SK-N-SH (cell line): ENCODE measurements at regions not wholly inside any gene's neighbourhood (a gene's known extent, or its start where the extent isn't known, plus 50 kb on each side); places are given as distances from the start of the nearest gene placed in this dataset.

Experiments used
- CTCF ChIA-PET: fragments of 300-600, 350-600 bp; formaldehyde crosslinking; extraction: SDS; loops from one replicate; lab custom pipeline; 2021; lab: Yijun Ruan, JAX
- POLR2A ChIA-PET: fragments of 350-600 bp; sonication (Branson Sonifier 250); formaldehyde crosslinking; extraction: SDS; loops from one replicate; lab custom pipeline; 2020; ENCODE audit warnings: antibody characterized with exemption, inconsistent platforms; lab: Yijun Ruan, JAX
- DNase-seq: peaks from one replicate; pipeline ENCODE4 v3.0.0; 2012
- H2AFZ ChIP-seq: fragments of 200-600 bp; sonication (generic); 2 replicates; pipeline ENCODE4 v1.8.1; 2016; ENCODE audit warnings: antibody characterized with exemption, mild to moderate bottlenecking, low read depth
- H3F3A ChIP-seq: fragments of 200-600 bp; sonication (generic); replicated peaks from 2 replicates; pipeline ENCODE3; 2016; ENCODE audit warnings: antibody characterized with exemption, mild to moderate bottlenecking; ENCODE audit not compliant: insufficient read depth
- H3K27ac ChIP-seq, 2 experiments: fragments of 200-500 bp in 1 of 2; fragments of 200-600 bp in 1 of 2; sonication (Bioruptor generic) in 1 of 2; sonication (generic), shearing (Covaris generic) in 1 of 2; 2 replicates each; pipeline versions ENCODE4 v1.5.1 to v1.6.1; 2014 to 2016; ENCODE audit warnings: low read depth in 2 of 2, inconsistent platforms in 1 of 2, low read length in 1 of 2, mild to moderate bottlenecking in 1 of 2, mixed read lengths in 1 of 2
- H3K27me3 ChIP-seq: fragments of 200-600 bp; sonication (generic), shearing (Covaris generic); 2 replicates; pipeline ENCODE4 v1.6.1; 2016; ENCODE audit warnings: mixed run types; ENCODE audit not compliant: insufficient read depth
- H3K36me3 ChIP-seq, 2 experiments: fragments of 200-500 bp in 1 of 2; fragments of 200-600 bp in 1 of 2; sonication (Bioruptor generic) in 1 of 2; sonication (generic) in 1 of 2; replicated peaks in 1 of 2; 2 replicates each; pipeline versions ENCODE3 to v1.5.1; 2014 to 2016; ENCODE audit warnings: low read length in 1 of 2, mild to moderate bottlenecking in 1 of 2; ENCODE audit not compliant: insufficient read depth in 2 of 2, control insufficient read depth in 1 of 2
- H3K4me1 ChIP-seq, 2 experiments: fragments of 200-500 bp in 1 of 2; fragments of 200-600 bp in 1 of 2; sonication (Bioruptor generic) in 1 of 2; sonication (generic), shearing (Covaris generic) in 1 of 2; 2 replicates each; pipeline versions ENCODE4 v1.5.1 to v1.6.1; 2014 to 2016; ENCODE audit warnings: low read depth in 1 of 2, low read length in 1 of 2, mixed run types in 1 of 2; ENCODE audit not compliant: insufficient read depth in 2 of 2, control insufficient read depth in 1 of 2
- H3K4me2 ChIP-seq: fragments of 200-600 bp; sonication (generic), shearing (Covaris generic); 2 replicates; pipeline ENCODE4 v1.6.1; 2017; ENCODE audit warnings: mixed run types
- H3K4me3 ChIP-seq, 2 experiments: fragments of 200-500 bp in 1 of 2; fragments of 200-600 bp in 1 of 2; sonication (Bioruptor generic) in 1 of 2; sonication (generic), shearing (Covaris generic) in 1 of 2; 2 replicates each; pipeline versions ENCODE4 v1.5.1 to v1.8.1; 2014 to 2016; ENCODE audit warnings: low read depth in 2 of 2, inconsistent platforms in 1 of 2, low read length in 1 of 2, mild to moderate bottlenecking in 1 of 2, mixed read lengths in 1 of 2, moderate library complexity in 1 of 2
- H3K79me2 ChIP-seq: fragments of 200-600 bp; sonication (generic); 2 replicates; pipeline ENCODE4 v1.8.1; 2017; ENCODE audit warnings: mild to moderate bottlenecking; ENCODE audit not compliant: insufficient read depth
- H3K9ac ChIP-seq: fragments of 200-600 bp; sonication (generic); 2 replicates; pipeline ENCODE4 v1.6.1; 2017; ENCODE audit warnings: mixed run types
- H3K9me2 ChIP-seq: fragments of 200-600 bp; sonication (generic); 2 replicates; pipeline ENCODE4 v1.6.1; 2017; ENCODE audit warnings: mixed run types
- H3K9me3 ChIP-seq: fragments of 200-600 bp; sonication (generic); 2 replicates; pipeline ENCODE4 v1.6.1; 2017; ENCODE audit warnings: mixed run types, mild to moderate bottlenecking, moderate library complexity
- H4K20me1 ChIP-seq: fragments of 200-600 bp; sonication (generic); 2 replicates; pipeline ENCODE4 v1.6.1; 2017; ENCODE audit warnings: mild to moderate bottlenecking, mixed run types; ENCODE audit not compliant: insufficient read depth
- FOXJ3 ChIP-seq: sonication (generic); formaldehyde crosslinking; IDR thresholded peaks from 2 replicates; pipeline ENCODE4 v1.5.1; 2020; ENCODE audit warnings: mild to moderate bottlenecking, missing genetic modification reagents
- FOXM1 ChIP-seq: IDR thresholded peaks from 2 replicates; pipeline ENCODE4 v1.4.0; 2012; ENCODE audit warnings: low read depth, mild to moderate bottlenecking
- GATA2 ChIP-seq: sonication (generic); formaldehyde crosslinking; IDR thresholded peaks from 2 replicates; pipeline ENCODE4 v1.5.0; 2020; ENCODE audit warnings: mild to moderate bottlenecking, missing genetic modification reagents
- IRF3 ChIP-seq: fragments of 150-350 bp; IDR thresholded peaks from 2 replicates; pipeline ENCODE4 v1.6.1; 2016; ENCODE audit warnings: mild to moderate bottlenecking, low read depth, low read length
- MAX ChIP-seq: IDR thresholded peaks from 2 replicates; pipeline ENCODE4 v1.4.0; 2012; ENCODE audit warnings: low read depth
- NRF1 ChIP-seq: IDR thresholded peaks from 2 replicates; pipeline ENCODE4 v1.6.1; 2012; ENCODE audit warnings: low read depth, mild to moderate bottlenecking, low read length
- PBX3 ChIP-seq: IDR thresholded peaks from 2 replicates; pipeline ENCODE4; 2012
- POLR2AphosphoS5 ChIP-seq: IDR thresholded peaks from 2 replicates; pipeline ENCODE4 v1.6.1; 2012; ENCODE audit warnings: low read depth, low read length
- TEAD4 ChIP-seq: IDR thresholded peaks from 2 replicates; pipeline ENCODE4 v1.4.0; 2012; ENCODE audit warnings: mild to moderate bottlenecking, borderline replicate concordance; ENCODE audit not compliant: insufficient read depth
- USF1 ChIP-seq: IDR thresholded peaks from 2 replicates; pipeline ENCODE4 v1.4.0; 2012; ENCODE audit warnings: low read depth, borderline replicate concordance
- USF2 ChIP-seq: fragments of 150-350 bp; IDR thresholded peaks from 2 replicates; pipeline ENCODE4 v1.6.1; 2017; ENCODE audit warnings: antibody characterized with exemption, low read length, low read depth, borderline replicate concordance

- Histone ChIP-seq H3K9me3 (no peaks in the 10 kb centered on the region), H3K9me2 (no peaks in the 10 kb centered on the region), H3K4me2 (no peak overlapping the region), H2AFZ (no peak overlapping the region), H3K79me2 (no peaks in the 10 kb centered on the region), H3K27me3 (no peaks in the 10 kb centered on the region), H3K4me1 (no peaks in the 10 kb centered on the region; a peak in 1 of 4 replicates), H3K4me3 (no peak overlapping the region), H4K20me1 (no peaks in the 10 kb centered on the region), H3K27ac (no peak overlapping the region), H3K36me3 (no peaks in the 10 kb centered on the region), H3K9ac (no peak overlapping the region)
- POLR2A ChIA-PET = no interaction called here
- CTCF ChIA-PET = no interaction called here
- DNase-seq = no peak
- TF ChIP-seq MAX (no peak), FOXJ3 (CRISPR knock-in tag) (no peak), PBX3 (no peak), NRF1 (no peak), FOXM1 (no peak), POLR2AphosphoS5 (no peak), USF2 (no peak), IRF3 (no peak), GATA2 (CRISPR knock-in tag) (no peak)
- TF ChIP-seq, all 33 proteins: peak for 0
- peaks cover 2% of the 10 kb centered on the region for H3F3A ChIP-seq
Measured at GRCh38 chr9:29644514-29644913, 2071.2 kb upstream of the C9orf72 start.

GRCh38 chr9:29647451-29647850 is 2074.2 kb upstream of the C9orf72 start:
- Histone ChIP-seq H3K27me3 (no peaks in the 10 kb centered on the region), H3K79me2 (no peaks in the 10 kb centered on the region), H2AFZ (no peak overlapping the region; the same call in 1 of the 2 replicates), H3F3A (no peaks in the 10 kb centered on the region), H4K20me1 (no peaks in the 10 kb centered on the region), H3K27ac (no peak overlapping the region), H3K36me3 (no peaks in the 10 kb centered on the region), H3K9me3 (no peaks in the 10 kb centered on the region), H3K9ac (no peak overlapping the region), H3K4me3 (no peak overlapping the region), H3K9me2 (no peaks in the 10 kb centered on the region), H3K4me2 (no peak overlapping the region), H3K4me1 (no peaks in the 10 kb centered on the region; a peak in 1 of 4 replicates)
- no peak for DNase-seq
- ChIA-PET CTCF (no interaction called here), POLR2A (no interaction called here)
- no peak for TF ChIP-seq TEAD4
- TF ChIP-seq USF1 = no peak
